Ammon's horn (tissue), 1 donor: ENCODE measurements at regions not wholly inside any gene's neighbourhood (a gene's known extent, or its start where the extent isn't known, plus 50 kb on each side); places are given as distances from the start of the nearest gene placed in this dataset.

Source experiments
- DNase-seq: peaks from one replicate; pipeline ENCODE4 v3.0.0-alpha.2; 2016; ENCODE audit warnings: low spot score

- DNase-seq: no peak
Measured at GRCh38 chr6:45791211-45792168, 224.2 kb downstream of the CLIC5 start.

GRCh38 chr6:45789238-45789637, 226.4 kb downstream of the CLIC5 start:
- no peak for DNase-seq

GRCh38 chr6:45787384-45787783, 228.3 kb downstream of the CLIC5 start:
- no peak for DNase-seq

GRCh38 chr6:45786355-45786781, 229.3 kb downstream of the CLIC5 start:
- peak; percentile 17 for DNase-seq

GRCh38 chr6:45784250-45784649, 231.4 kb downstream of the CLIC5 start:
- DNase-seq: no peak

- no peak for DNase-seq
Measured at GRCh38 chr6:45783716-45784115, 231.9 kb downstream of the CLIC5 start.

- no peak for DNase-seq
Measured at GRCh38 chr6:45781890-45782289, 233.8 kb downstream of the CLIC5 start.

- DNase-seq: no peak
Measured at GRCh38 chr6:45780523-45780922, 235.1 kb downstream of the CLIC5 start.

GRCh38 chr6:45775026-45775697, 240.5 kb downstream of the CLIC5 start:
- no peak for DNase-seq

GRCh38 chr6:45773906-45774305, 241.8 kb downstream of the CLIC5 start:
- no peak for DNase-seq

- DNase-seq: no peak
Measured at GRCh38 chr6:45772886-45773495, 242.7 kb downstream of the CLIC5 start.

GRCh38 chr6:45772051-45772450, 243.6 kb downstream of the CLIC5 start:
- DNase-seq: no peak

- no peak for DNase-seq
Measured at GRCh38 chr6:45763281-45763680, 252.4 kb downstream of the CLIC5 start.

- DNase-seq: no peak
Measured at GRCh38 chr6:45759472-45759810, 256.2 kb downstream of the CLIC5 start.

GRCh38 chr6:45758787-45759471, 256.7 kb downstream of the CLIC5 start:
- no peak for DNase-seq

GRCh38 chr6:45757443-45758130, 258.1 kb downstream of the CLIC5 start:
- no peak for DNase-seq

GRCh38 chr6:45756606-45757005, 259.1 kb downstream of the CLIC5 start:
- DNase-seq: no peak

GRCh38 chr6:45754432-45754831, 261.2 kb downstream of the CLIC5 start:
- no peak for DNase-seq

- DNase-seq: no peak
Measured at GRCh38 chr6:45746046-45746445, 269.6 kb downstream of the CLIC5 start.

GRCh38 chr6:45743028-45743615, 272.5 kb downstream of the CLIC5 start:
- peak; percentile 16 for DNase-seq

- no peak for DNase-seq
Measured at GRCh38 chr6:45742591-45742990, 273.1 kb downstream of the CLIC5 start.
